ENCODE measurements at regions not wholly inside any gene's neighbourhood (a gene's known extent, or its start where the extent isn't known, plus 50 kb on each side); places are given as distances from the start of the nearest gene placed in this dataset.

DNA sequence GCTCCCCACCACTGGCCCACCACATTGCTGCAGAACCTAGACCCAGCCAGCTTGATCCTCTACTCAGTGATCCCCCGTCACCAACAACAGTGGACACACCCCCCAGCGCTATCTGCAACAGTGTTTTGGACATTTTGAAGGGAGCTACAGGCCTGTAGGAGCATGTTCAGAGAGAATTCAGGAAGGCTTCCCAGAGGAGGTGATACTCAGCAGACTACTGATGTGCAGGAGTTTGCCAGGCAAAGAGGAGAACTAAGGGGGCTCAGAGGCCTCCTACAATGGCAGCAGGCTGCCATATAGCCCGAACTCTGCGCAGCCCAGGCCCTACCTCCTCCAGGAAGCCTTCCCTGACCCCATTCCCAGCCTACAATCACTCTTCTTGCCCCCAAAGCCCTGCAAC is 70.0 kb downstream of the SYNE3 start:
- TF ChIP-seq, protein P1, sequence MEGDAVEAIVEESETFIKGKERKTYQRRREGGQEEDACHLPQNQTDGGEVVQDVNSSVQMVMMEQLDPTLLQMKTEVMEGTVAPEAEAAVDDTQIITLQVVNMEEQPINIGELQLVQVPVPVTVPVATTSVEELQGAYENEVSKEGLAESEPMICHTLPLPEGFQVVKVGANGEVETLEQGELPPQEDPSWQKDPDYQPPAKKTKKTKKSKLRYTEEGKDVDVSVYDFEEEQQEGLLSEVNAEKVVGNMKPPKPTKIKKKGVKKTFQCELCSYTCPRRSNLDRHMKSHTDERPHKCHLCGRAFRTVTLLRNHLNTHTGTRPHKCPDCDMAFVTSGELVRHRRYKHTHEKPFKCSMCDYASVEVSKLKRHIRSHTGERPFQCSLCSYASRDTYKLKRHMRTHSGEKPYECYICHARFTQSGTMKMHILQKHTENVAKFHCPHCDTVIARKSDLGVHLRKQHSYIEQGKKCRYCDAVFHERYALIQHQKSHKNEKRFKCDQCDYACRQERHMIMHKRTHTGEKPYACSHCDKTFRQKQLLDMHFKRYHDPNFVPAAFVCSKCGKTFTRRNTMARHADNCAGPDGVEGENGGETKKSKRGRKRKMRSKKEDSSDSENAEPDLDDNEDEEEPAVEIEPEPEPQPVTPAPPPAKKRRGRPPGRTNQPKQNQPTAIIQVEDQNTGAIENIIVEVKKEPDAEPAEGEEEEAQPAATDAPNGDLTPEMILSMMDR (IDR thresholded peaks at IDR 0.05; ENCODE audit: poor library complexity) = no peak
- TF ChIP-seq EZH2 (IDR thresholded peaks at IDR 0.05; ENCODE audit: borderline replicate concordance) (no peak), EZH2phosphoT487 (IDR thresholded peaks at IDR 0.05; ENCODE audit: low read depth, severe bottlenecking, unreplicated experiment) (no peak)
